Peyer's patch (tissue), 4 donors: ENCODE measurements at regions not wholly inside any gene's neighbourhood (a gene's known extent, or its start where the extent isn't known, plus 50 kb on each side); places are given as distances from the start of the nearest gene placed in this dataset.
"Not testable (repeated sequence)": the region's sequence is repeated elsewhere in the genome, so short reads cannot be mapped to it uniquely, and the experiment has no call there.

Experiments
- DNase-seq, 3 donors: peaks; one replicate each; pipeline ENCODE4 v3.0.0-alpha.2; 2017 to 2019
- H3K27ac ChIP-seq, 4 donors: fragments of 200-600 bp; sonication (generic); one replicate each; pipeline ENCODE4 v1.5.1; 2016 to 2019
- H3K27me3 ChIP-seq, 2 donors: fragments of 200-600 bp; sonication (generic); one replicate each; pipeline ENCODE4 v1.5.1; 2019
- H3K36me3 ChIP-seq, 3 donors: fragments of 200-600 bp; sonication (generic); one replicate each; pipeline ENCODE4 v1.5.1; 2016 to 2019
- H3K4me1 ChIP-seq, 4 donors: fragments of 200-600 bp; sonication (generic); one replicate each; pipeline ENCODE4 v1.5.1; 2016 to 2019
- H3K4me3 ChIP-seq, 4 donors: fragments of 200-600 bp; sonication (generic); 1 replicate in 3 of 4; 2 replicates in 1 of 4; pipeline ENCODE4 v1.5.1; 2016 to 2019; ENCODE audit warnings: mild to moderate bottlenecking in 1 of 4
- H3K9me3 ChIP-seq, 4 donors: fragments of 200-600 bp; sonication (generic); one replicate each; pipeline ENCODE4 v1.5.1; 2016 to 2019; ENCODE audit warnings: mild to moderate bottlenecking in 1 of 4
- POLR2A ChIP-seq, 2 donors: fragments of 450-650 bp; IDR thresholded peaks; one replicate each; pipeline ENCODE4 v1.5.1; 2017; ENCODE audit warnings: antibody characterized with exemption in 2 of 2, mild to moderate bottlenecking in 2 of 2, moderate library complexity in 2 of 2
- TF ChIP-seq, protein P1 (sequence below), 6 experiments: fragments of 450-650 bp in 4 of 6; fragments of 200-600 bp in 2 of 6; sonication (generic) in 1 of 6; IDR thresholded peaks; one replicate each; pipeline ENCODE4 v1.5.1; 2017 to 2019; ENCODE audit warnings: antibody characterized with exemption in 6 of 6, mild to moderate bottlenecking in 3 of 6, moderate library complexity in 1 of 6

GRCh38 chr7:70893422-70893821, 238.5 kb upstream of the GALNT17 start:
- H3K36me3 ChIP-seq = no peaks in the 10 kb centered on the region
- no peaks in the 10 kb centered on the region for H3K4me1 ChIP-seq
- H3K9me3 ChIP-seq = no peaks in the 10 kb centered on the region
- DNase-seq = no peak
- no peak for TF ChIP-seq POLR2A (IDR thresholded peaks at IDR 0.05)
- TF ChIP-seq, protein P1, sequence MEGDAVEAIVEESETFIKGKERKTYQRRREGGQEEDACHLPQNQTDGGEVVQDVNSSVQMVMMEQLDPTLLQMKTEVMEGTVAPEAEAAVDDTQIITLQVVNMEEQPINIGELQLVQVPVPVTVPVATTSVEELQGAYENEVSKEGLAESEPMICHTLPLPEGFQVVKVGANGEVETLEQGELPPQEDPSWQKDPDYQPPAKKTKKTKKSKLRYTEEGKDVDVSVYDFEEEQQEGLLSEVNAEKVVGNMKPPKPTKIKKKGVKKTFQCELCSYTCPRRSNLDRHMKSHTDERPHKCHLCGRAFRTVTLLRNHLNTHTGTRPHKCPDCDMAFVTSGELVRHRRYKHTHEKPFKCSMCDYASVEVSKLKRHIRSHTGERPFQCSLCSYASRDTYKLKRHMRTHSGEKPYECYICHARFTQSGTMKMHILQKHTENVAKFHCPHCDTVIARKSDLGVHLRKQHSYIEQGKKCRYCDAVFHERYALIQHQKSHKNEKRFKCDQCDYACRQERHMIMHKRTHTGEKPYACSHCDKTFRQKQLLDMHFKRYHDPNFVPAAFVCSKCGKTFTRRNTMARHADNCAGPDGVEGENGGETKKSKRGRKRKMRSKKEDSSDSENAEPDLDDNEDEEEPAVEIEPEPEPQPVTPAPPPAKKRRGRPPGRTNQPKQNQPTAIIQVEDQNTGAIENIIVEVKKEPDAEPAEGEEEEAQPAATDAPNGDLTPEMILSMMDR (IDR thresholded peaks at IDR 0.05) = no peak
- no peaks in the 10 kb centered on the region for H3K27me3 ChIP-seq
- H3K27ac ChIP-seq = no peak overlapping the region
- no peak overlapping the region for H3K4me3 ChIP-seq

GRCh38 chr7:70893971-70894715, 237.8 kb upstream of the GALNT17 start:
- Histone ChIP-seq H3K4me3 (no peak overlapping the region), H3K27ac (no peak overlapping the region), H3K36me3 (no peaks in the 10 kb centered on the region), H3K27me3 (no peaks in the 10 kb centered on the region), H3K9me3 (no peaks in the 10 kb centered on the region), H3K4me1 (no peaks in the 10 kb centered on the region)
- no peak for DNase-seq
- no peak for TF ChIP-seq POLR2A (IDR thresholded peaks at IDR 0.05)
- TF ChIP-seq, protein P1 (IDR thresholded peaks at IDR 0.05) = no peak

DNA sequence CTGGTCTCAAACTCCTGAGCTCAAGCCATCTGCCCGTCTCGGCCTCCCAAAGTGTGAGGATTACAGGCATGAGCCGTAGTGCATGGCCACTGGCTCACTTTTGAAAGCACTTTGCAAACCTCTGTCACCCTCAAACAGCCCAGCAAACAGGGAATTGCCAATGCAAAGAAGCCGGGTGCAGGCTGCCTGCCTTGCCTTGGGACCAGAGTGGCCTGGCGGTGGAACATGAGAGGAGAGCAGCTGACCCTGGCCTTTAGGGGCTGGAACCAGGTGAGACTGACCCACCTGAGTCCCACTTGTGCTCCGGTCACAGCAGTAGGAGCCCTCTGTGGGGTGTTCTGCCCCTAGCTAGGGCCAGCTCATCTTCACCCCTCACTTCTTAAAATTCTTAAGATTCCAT, 237.1 kb upstream of the GALNT17 start:
- H3K4me1 ChIP-seq = no peaks in the 10 kb centered on the region
- H3K27ac ChIP-seq = no peak overlapping the region
- no peak for DNase-seq
- no peaks in the 10 kb centered on the region for H3K27me3 ChIP-seq
- H3K9me3 ChIP-seq = no peaks in the 10 kb centered on the region
- no peak overlapping the region for H3K4me3 ChIP-seq
- TF ChIP-seq, protein P1 (IDR thresholded peaks at IDR 0.05) = no peak
- TF ChIP-seq POLR2A (IDR thresholded peaks at IDR 0.05) = no peak
- H3K36me3 ChIP-seq = no peaks in the 10 kb centered on the region

DNA sequence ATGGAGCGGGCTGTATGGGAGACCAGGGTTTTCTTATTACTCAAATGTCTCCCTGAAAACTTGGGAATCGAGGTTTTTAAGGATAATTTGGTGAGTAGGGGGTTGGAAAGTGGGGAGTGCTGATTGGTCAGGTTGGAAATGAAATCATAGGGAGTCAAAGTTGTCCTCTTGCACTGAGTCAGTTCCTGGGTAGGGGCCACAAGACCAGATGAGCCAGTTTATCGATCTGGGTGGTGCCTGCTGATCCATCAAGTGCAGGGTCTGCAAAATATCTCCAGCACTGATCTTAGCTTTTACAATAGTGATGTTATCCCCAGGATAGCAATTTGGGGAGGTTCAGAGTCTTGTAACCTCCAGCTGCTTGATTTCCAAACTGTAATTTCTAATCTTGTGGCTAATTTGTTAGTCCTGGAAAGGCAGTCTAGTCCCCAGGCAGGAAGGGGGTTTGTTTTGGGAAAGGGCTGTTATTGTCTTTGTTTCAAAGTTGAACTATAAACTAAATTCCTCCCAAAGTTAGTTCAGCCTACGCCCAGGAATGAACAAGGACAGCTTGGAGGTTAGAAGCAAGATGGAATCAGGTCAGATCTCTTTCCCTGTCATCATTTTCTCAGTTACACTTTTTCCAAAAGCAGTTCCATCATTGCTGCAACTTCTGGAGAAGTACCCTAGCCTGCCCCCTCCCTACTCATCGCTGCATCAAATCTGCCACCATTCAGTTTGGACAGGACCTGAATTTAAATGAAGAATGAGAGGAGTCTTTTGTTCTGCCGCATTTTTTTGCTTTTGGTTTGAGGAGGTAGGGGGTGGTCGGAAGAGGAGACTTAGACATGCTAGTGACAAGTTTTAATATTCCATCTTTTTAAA, 236.4 kb upstream of the GALNT17 start:
- H3K9me3 ChIP-seq, H3K27ac ChIP-seq, H3K4me3 ChIP-seq, DNase-seq, H3K4me1 ChIP-seq, H3K27me3 ChIP-seq, H3K36me3 ChIP-seq: not testable (repeated sequence)

DNA sequence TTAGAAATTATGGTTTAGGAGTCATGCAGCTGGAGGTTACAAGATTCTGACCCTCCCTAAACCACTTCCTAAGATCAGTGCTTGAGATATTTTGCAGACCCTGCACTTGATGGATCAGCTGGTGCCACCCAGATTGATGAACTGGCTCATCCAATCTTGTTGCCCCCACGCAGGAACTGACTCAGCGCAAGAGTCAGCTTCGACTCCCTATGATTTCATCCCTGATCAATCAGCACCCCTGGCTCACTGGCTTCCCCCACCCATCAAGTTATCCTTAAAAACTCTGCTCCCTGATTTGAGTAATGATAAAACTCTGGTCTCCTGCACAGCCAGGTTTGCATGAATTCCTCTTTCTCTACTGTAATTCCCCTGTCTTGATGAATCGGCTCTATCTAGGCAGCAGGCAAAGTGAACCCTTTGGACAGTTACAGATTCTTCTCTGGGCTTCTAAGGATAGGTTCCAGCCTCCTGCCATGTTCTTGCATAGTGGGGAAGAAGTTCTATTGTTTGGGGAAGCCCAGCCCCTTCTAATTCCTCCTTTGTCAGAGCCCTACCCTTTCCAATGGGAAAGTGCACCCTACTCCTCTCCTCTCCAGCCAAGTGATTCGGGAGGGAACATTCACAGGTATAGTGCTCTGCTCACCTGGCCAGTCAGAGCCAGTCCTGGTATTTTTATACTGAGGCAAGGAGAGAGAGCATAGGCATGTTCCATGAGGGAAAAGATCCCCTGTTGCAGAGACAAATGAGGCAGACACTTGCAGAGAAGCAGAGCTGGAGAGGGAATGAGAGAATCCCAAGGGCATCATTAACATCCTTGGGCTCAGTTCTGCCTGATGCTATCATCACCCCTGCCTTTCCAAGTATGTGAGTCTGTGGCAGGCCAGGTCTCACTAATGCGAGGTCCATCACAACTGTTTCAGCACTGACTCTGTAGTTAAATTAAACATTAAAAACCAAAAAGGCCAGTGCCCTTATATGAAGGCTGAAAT, 224.4 kb upstream of the GALNT17 start:
- Histone ChIP-seq H3K4me1 (no peaks in the 10 kb centered on the region), H3K9me3 (no peaks in the 10 kb centered on the region), H3K27ac (no peak overlapping the region), H3K36me3 (no peaks in the 10 kb centered on the region), H3K27me3 (no peaks in the 10 kb centered on the region), H3K4me3 (no peak overlapping the region)
- TF ChIP-seq, protein P1 (IDR thresholded peaks at IDR 0.05) = no peak
- no peak for TF ChIP-seq POLR2A (IDR thresholded peaks at IDR 0.05)
- no peak for DNase-seq
